ENCODE measurements at regions not wholly inside any gene's neighbourhood (a gene's known extent, or its start where the extent isn't known, plus 50 kb on each side); places are given as distances from the start of the nearest gene placed in this dataset.

GRCh38 chr17:77526728-77527350 lies 386.1 kb downstream of the SEC14L1 start:
- no peak for TF ChIP-seq E2F5 (CRISPR knock-in tag; conservative IDR thresholded peaks at IDR 0.05)
- TF ChIP-seq, protein P1, sequence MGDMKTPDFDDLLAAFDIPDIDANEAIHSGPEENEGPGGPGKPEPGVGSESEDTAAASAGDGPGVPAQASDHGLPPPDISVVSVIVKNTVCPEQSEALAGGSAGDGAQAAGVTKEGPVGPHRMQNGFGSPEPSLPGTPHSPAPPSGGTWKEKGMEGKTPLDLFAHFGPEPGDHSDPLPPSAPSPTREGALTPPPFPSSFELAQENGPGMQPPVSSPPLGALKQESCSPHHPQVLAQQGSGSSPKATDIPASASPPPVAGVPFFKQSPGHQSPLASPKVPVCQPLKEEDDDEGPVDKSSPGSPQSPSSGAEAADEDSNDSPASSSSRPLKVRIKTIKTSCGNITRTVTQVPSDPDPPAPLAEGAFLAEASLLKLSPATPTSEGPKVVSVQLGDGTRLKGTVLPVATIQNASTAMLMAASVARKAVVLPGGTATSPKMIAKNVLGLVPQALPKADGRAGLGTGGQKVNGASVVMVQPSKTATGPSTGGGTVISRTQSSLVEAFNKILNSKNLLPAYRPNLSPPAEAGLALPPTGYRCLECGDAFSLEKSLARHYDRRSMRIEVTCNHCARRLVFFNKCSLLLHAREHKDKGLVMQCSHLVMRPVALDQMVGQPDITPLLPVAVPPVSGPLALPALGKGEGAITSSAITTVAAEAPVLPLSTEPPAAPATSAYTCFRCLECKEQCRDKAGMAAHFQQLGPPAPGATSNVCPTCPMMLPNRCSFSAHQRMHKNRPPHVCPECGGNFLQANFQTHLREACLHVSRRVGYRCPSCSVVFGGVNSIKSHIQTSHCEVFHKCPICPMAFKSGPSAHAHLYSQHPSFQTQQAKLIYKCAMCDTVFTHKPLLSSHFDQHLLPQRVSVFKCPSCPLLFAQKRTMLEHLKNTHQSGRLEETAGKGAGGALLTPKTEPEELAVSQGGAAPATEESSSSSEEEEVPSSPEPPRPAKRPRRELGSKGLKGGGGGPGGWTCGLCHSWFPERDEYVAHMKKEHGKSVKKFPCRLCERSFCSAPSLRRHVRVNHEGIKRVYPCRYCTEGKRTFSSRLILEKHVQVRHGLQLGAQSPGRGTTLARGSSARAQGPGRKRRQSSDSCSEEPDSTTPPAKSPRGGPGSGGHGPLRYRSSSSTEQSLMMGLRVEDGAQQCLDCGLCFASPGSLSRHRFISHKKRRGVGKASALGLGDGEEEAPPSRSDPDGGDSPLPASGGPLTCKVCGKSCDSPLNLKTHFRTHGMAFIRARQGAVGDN (CRISPR knock-in tag; IDR thresholded peaks at IDR 0.05) = no peak
- no peak for TF ChIP-seq JUN (CRISPR knock-in tag; IDR thresholded peaks at IDR 0.05)
- TF ChIP-seq ZNF138 (CRISPR knock-in tag; IDR thresholded peaks at IDR 0.05; ENCODE audit: low read depth) = no peak
- no peak for TF ChIP-seq BORCS8-MEF2B (CRISPR knock-in tag; IDR thresholded peaks at IDR 0.05)
- peak; percentile 61; the same call in 1 of the 2 replicates for TF ChIP-seq KAT8 (CRISPR knock-in tag; IDR thresholded peaks at IDR 0.05)
- TF ChIP-seq YY1 (IDR thresholded peaks at IDR 0.05; ENCODE audit: insufficient read depth, insufficient replicate concordance, low read depth, low read length) = peak; percentile 37
- TF ChIP-seq ZNF567 (CRISPR knock-in tag; IDR thresholded peaks at IDR 0.05; ENCODE audit: borderline replicate concordance) = no peak
- no peak for TF ChIP-seq SIN3A (IDR thresholded peaks at IDR 0.05; ENCODE audit: borderline replicate concordance, low read depth, low read length)
- Histone ChIP-seq H3K27ac (ENCODE audit: extremely low read length, insufficient read depth, low read length) (no peak overlapping the region), H2AFZ (ENCODE audit: low read length) (peak overlapping the region; percentile 65), H3K79me2 (ENCODE audit: insufficient read depth, low read length) (no peaks in the 10 kb centered on the region), H4K20me1 (ENCODE audit: insufficient read depth, low read length) (no peaks in the 10 kb centered on the region), H3K4me3 (replicated peaks in 1 of 3; ENCODE audit: insufficient read depth in 1 of 3, low read depth in 2 of 3, low read length in 3 of 3) (0 out of 6 replicates have a peak overlapping the region, but pooled peaks of 1 of the 3 experiments have one; percentile 3), H3K4me2 (ENCODE audit: low read depth, low read length) (peak overlapping the region; percentile 71), H3K27me3 (ENCODE audit: control insufficient read depth in 1 of 2, insufficient read depth in 2 of 2, low read length in 2 of 2) (peaks cover 8 to 52% of the 10 kb centered on the region in 2 experiments; a peak in 4 of 5 replicates), H3K9me3 (ENCODE audit: low read length) (no peaks in the 10 kb centered on the region), H3K4me1 (ENCODE audit: insufficient read depth, low read length) (peaks cover 24% of the 10 kb centered on the region), H3K9ac (ENCODE audit: insufficient read depth, low read depth, low read length) (no peak overlapping the region), H3K36me3 (replicated peaks in 1 of 2; ENCODE audit: control insufficient read depth in 1 of 2, insufficient read depth in 2 of 2, low read length in 2 of 2) (no peaks in the 10 kb centered on the region)
- ChIA-PET POLR2A (no interaction called here), CTCF (ENCODE audit: low intra/inter-chr PET ratio, low total read pairs) (no interaction called here)
- intact Hi-C loops (cut with micrococcal nuclease; ENCODE audit: unreplicated experiment) = no loop called here
- 55% methylated on average over 17 of the region's 17 CpGs for WGBS (ENCODE audit: low lambda C conversion rate)
- BruUV-seq (replicated peaks) = no TSS peak
- DNase-seq (ENCODE audit: low spot score) = no peak
- ATAC-seq = no peak
- FAIRE-seq = no peak
- in situ Hi-C loops (cut with HindIII; ENCODE audit: extremely low pct_ligation_motif_present, low pct_unique_long_range_greater_than_20kb) = no loop called here

Data from HepG2 (cell line).